ENCODE measurements at regions not wholly inside any gene's neighbourhood (a gene's known extent, or its start where the extent isn't known, plus 50 kb on each side); places are given as distances from the start of the nearest gene placed in this dataset.

DNA sequence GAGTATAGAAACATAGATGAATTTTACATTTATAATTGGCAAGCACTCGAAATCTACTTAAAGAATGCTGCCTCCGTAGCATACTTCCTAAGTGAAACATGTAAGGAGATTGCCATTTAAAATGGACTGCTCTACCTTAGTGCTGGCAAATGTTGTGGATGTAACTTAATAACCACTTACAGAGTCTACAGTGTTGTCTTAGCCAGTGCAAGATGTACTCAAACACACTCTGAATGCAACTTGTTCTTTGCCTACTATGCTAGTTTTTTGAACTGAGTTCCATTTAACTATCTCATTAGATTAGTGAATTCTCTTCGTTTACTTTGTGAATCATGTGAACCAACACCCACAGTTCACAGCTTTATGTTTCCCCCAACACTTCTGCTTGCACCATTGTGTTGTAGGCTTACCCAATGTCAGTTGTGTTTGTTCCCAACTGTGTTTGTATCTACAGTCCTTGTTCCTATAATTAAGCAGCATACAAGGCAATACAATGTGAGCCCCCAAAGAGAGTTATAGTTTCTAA is 345.5 kb upstream of the LYPLAL1 start:
- no peak for ATAC-seq
- intact Hi-C loops (cut with micrococcal nuclease) = no loop called here
- ChIA-PET POLR2A (no interaction called here), CTCF (ENCODE audit: low intra/inter-chr PET ratio) (no interaction called here)
- 2% methylated on average over 3 of the region's 3 CpGs for WGBS (ENCODE audit: insufficient coverage, low coverage, missing lambda C conversion rate)
- Histone ChIP-seq H3K4me2 (ENCODE audit: insufficient read depth, low read length) (no peak overlapping the region), H3K9me3 (replicated peaks; ENCODE audit: control insufficient read depth, insufficient read depth, low read depth, low read length) (no peaks in the 10 kb centered on the region), H4K20me1 (replicated peaks; ENCODE audit: control insufficient read depth, insufficient read depth, low read length) (no peaks in the 10 kb centered on the region), H3K4me1 (replicated peaks in 1 of 2; ENCODE audit: control insufficient read depth in 2 of 2, insufficient read depth in 2 of 2, low read length in 2 of 2) (no peaks in the 10 kb centered on the region), H3K27ac (ENCODE audit: extremely low read depth, low read depth, low read length) (no peak overlapping the region), H3K9me1 (ENCODE audit: control insufficient read depth, insufficient read depth, low read length) (no peaks in the 10 kb centered on the region), H3K27me3 (ENCODE audit: control insufficient read depth in 2 of 2, insufficient read depth in 2 of 2, low read length in 2 of 2) (no peaks in the 10 kb centered on the region), H2AFZ (ENCODE audit: low read depth, low read length) (no peak overlapping the region), H3K9ac (ENCODE audit: insufficient read depth in 1 of 2, low read depth in 2 of 2, low read length in 2 of 2) (no peak overlapping the region), H3K36me3 (ENCODE audit: control insufficient read depth, insufficient read depth, low read length) (no peaks in the 10 kb centered on the region), H3K4me3 (no peak overlapping the region), H3K79me2 (ENCODE audit: control insufficient read depth, insufficient read depth, low read length) (no peaks in the 10 kb centered on the region)
- no peak for DNase-seq (ENCODE audit: extremely low read depth in 1 of 4, low spot score in 3 of 4)
- no TSS peak for BruUV-seq (replicated peaks)
- no peak for TF ChIP-seq WHSC1 (IDR thresholded peaks at IDR 0.05; ENCODE audit: low read length)
- no peak for TF ChIP-seq TAL1 (IDR thresholded peaks at IDR 0.05)
- TF ChIP-seq GATA2 (CRISPR knock-in tag; IDR thresholded peaks at IDR 0.05) = no peak
- TF ChIP-seq ZNF347 (CRISPR knock-in tag; IDR thresholded peaks at IDR 0.05; ENCODE audit: low read depth) = no peak
- no peak for FAIRE-seq
- in situ Hi-C loops (cut with MboI) = no loop called here

DNA sequence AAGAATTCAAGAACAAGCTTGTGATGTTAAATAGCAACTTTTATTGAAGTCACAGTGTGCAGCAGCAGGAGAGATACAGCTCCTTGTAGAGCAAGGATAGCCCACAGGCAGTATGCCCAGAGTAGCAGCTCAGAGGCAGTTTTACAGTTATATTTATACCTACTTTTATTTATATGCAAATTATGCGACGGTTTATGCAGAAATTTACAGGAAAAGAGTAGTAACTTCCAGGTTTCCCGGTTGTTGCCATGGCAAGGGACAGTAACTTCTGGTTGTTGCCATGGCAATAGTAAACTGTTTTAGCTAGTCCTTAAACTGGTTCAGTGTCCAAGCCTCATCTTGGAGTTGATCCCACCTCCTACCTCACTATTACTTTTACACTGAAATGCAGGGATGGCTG is 344.6 kb upstream of the LYPLAL1 start:
- ChIA-PET POLR2A (no interaction called here), CTCF (ENCODE audit: low intra/inter-chr PET ratio) (no interaction called here)
- Histone ChIP-seq H3K9me3 (replicated peaks; ENCODE audit: control insufficient read depth, insufficient read depth, low read depth, low read length) (no peaks in the 10 kb centered on the region), H4K20me1 (replicated peaks; ENCODE audit: control insufficient read depth, insufficient read depth, low read length) (no peaks in the 10 kb centered on the region), H3K9me1 (ENCODE audit: control insufficient read depth, insufficient read depth, low read length) (no peaks in the 10 kb centered on the region), H3K4me2 (ENCODE audit: insufficient read depth, low read length) (no peak overlapping the region), H3K36me3 (ENCODE audit: control insufficient read depth, insufficient read depth, low read length) (no peaks in the 10 kb centered on the region), H2AFZ (ENCODE audit: low read depth, low read length) (no peak overlapping the region), H3K27ac (ENCODE audit: extremely low read depth, low read depth, low read length) (no peak overlapping the region), H3K79me2 (ENCODE audit: control insufficient read depth, insufficient read depth, low read length) (no peaks in the 10 kb centered on the region), H3K4me3 (no peak overlapping the region), H3K9ac (ENCODE audit: insufficient read depth in 1 of 2, low read depth in 2 of 2, low read length in 2 of 2) (no peak overlapping the region), H3K4me1 (replicated peaks in 1 of 2; ENCODE audit: control insufficient read depth in 2 of 2, insufficient read depth in 2 of 2, low read length in 2 of 2) (no peaks in the 10 kb centered on the region), H3K27me3 (ENCODE audit: control insufficient read depth in 2 of 2, insufficient read depth in 2 of 2, low read length in 2 of 2) (no peaks in the 10 kb centered on the region)
- in situ Hi-C loops (cut with MboI) (no loop called here), intact Hi-C loops (cut with micrococcal nuclease) (no loop called here)
- no peak for DNase-seq (ENCODE audit: extremely low read depth in 1 of 4, low spot score in 3 of 4)
- no peak for ATAC-seq
- TF ChIP-seq GTF2A2 (tag; IDR thresholded peaks at IDR 0.05) (no peak), RFX1 (IDR thresholded peaks at IDR 0.05) (peak; percentile 31; the same call in 1 of the 2 replicates)
- FAIRE-seq = no peak
- 0% methylated on average over 3 of the region's 3 CpGs for WGBS (ENCODE audit: insufficient coverage, low coverage, missing lambda C conversion rate)
- no TSS peak for BruUV-seq (replicated peaks)
